HEK293 (cell line): ENCODE measurements at regions not wholly inside any gene's neighbourhood (a gene's known extent, or its start where the extent isn't known, plus 50 kb on each side); places are given as distances from the start of the nearest gene placed in this dataset.

ENCODE experiments used
- CTCF ChIA-PET: fragments of 350-600 bp; formaldehyde crosslinking; extraction: SDS; loops from one replicate; lab custom pipeline; 2021; ENCODE audit warnings: antibody characterized with exemption; lab: Yijun Ruan, JAX
- POLR2A ChIA-PET: fragments of 300-600 bp; formaldehyde crosslinking; extraction: SDS; loops from one replicate; lab custom pipeline; 2020; ENCODE audit warnings: antibody characterized with exemption, inconsistent platforms; lab: Yijun Ruan, JAX
- H3K27ac ChIP-seq: fragments of 200-500 bp; sonication (Bioruptor generic); 2 replicates; pipeline ENCODE4 v1.5.1; 2014; ENCODE audit warnings: low read depth, low read length, control low read depth, inconsistent platforms; ENCODE audit errors: extremely low read depth
- H3K36me3 ChIP-seq, 2 experiments: fragments of 200-500 bp in 1 of 2; sonication (Bioruptor generic) in 1 of 2; 1 replicate in 1 of 2; 2 replicates in 1 of 2; pipeline ENCODE4 v1.5.1; 2014 to 2017; ENCODE audit warnings: inconsistent platforms in 2 of 2, low read length in 2 of 2; ENCODE audit not compliant: control insufficient read depth in 2 of 2, insufficient read depth in 1 of 2
- H3K4me1 ChIP-seq: fragments of 200-500 bp; sonication (Bioruptor generic); 2 replicates; pipeline ENCODE4 v1.5.1; 2014; ENCODE audit warnings: mild to moderate bottlenecking, low read length, inconsistent platforms; ENCODE audit not compliant: control insufficient read depth, insufficient read depth
- H3K4me3 ChIP-seq: 2 replicates; pipeline ENCODE4 v1.5.1; 2011; ENCODE audit warnings: low read depth, mild to moderate bottlenecking, control low read depth, low read length, moderate library complexity
- H3K9me3 ChIP-seq: fragments of 200-500 bp; sonication (Bioruptor generic); 2 replicates; pipeline ENCODE4 v1.5.1; 2014; ENCODE audit warnings: low read depth, low read length, inconsistent platforms; ENCODE audit not compliant: control insufficient read depth, insufficient read depth
- GFI1B ChIP-seq: fragments of 450-650 bp; formaldehyde crosslinking; IDR thresholded peaks from 2 replicates; pipeline ENCODE4 v1.5.1; 2016; ENCODE audit warnings: missing biosample characterization, missing genetic modification characterization
- TRIM28 ChIP-seq: IDR thresholded peaks from 2 replicates; pipeline ENCODE4 v1.6.1; 2011; ENCODE audit warnings: low read length, control low read depth, borderline replicate concordance
- ZBTB8A ChIP-seq: fragments of 450-650 bp; formaldehyde crosslinking; IDR thresholded peaks from 2 replicates; pipeline ENCODE4 v1.5.1; 2016; ENCODE audit warnings: missing biosample characterization, missing genetic modification characterization
- ZFP37 ChIP-seq: fragments of 450-650 bp; formaldehyde crosslinking; IDR thresholded peaks from 2 replicates; pipeline ENCODE4 v1.5.1; 2016; ENCODE audit warnings: missing biosample characterization, missing genetic modification characterization
- ZFP41 ChIP-seq: fragments of 450-650 bp; formaldehyde crosslinking; IDR thresholded peaks from 2 replicates; pipeline ENCODE4 v1.5.1; 2016; ENCODE audit warnings: missing biosample characterization, missing genetic modification characterization, borderline replicate concordance
- ZNF132 ChIP-seq: fragments of 450-650 bp; formaldehyde crosslinking; IDR thresholded peaks from 2 replicates; pipeline ENCODE4 v1.5.1; 2017; ENCODE audit warnings: missing biosample characterization, missing genetic modification characterization, borderline replicate concordance
- ZNF133 ChIP-seq: fragments of 450-650 bp; formaldehyde crosslinking; IDR thresholded peaks from 2 replicates; pipeline ENCODE4 v1.5.1; 2016; ENCODE audit warnings: missing biosample characterization, missing genetic modification characterization
- ZNF24 ChIP-seq: fragments of 450-650 bp; formaldehyde crosslinking; IDR thresholded peaks from 2 replicates; pipeline ENCODE4 v1.5.1; 2016; ENCODE audit warnings: missing biosample characterization, missing genetic modification characterization
- ZNF341 ChIP-seq: fragments of 450-650 bp; formaldehyde crosslinking; IDR thresholded peaks from 2 replicates; pipeline ENCODE4; 2016; ENCODE audit warnings: low read depth, missing biosample characterization, missing genetic modification characterization
- ZNF416 ChIP-seq: fragments of 450-650 bp; formaldehyde crosslinking; IDR thresholded peaks from 2 replicates; pipeline ENCODE4 v1.5.1; 2016; ENCODE audit warnings: missing biosample characterization, missing genetic modification characterization
- ZNF423 ChIP-seq: fragments of 450-650 bp; formaldehyde crosslinking; IDR thresholded peaks from 2 replicates; pipeline ENCODE4 v1.5.1; 2016; ENCODE audit warnings: missing biosample characterization, missing genetic modification characterization
- ZNF514 ChIP-seq: fragments of 450-650 bp; formaldehyde crosslinking; IDR thresholded peaks from 2 replicates; pipeline ENCODE4 v1.5.1; 2016; ENCODE audit warnings: missing biosample characterization, missing genetic modification characterization
- ZNF544 ChIP-seq: fragments of 450-650 bp; formaldehyde crosslinking; IDR thresholded peaks from 2 replicates; pipeline ENCODE4 v1.5.0; 2017; ENCODE audit warnings: missing biosample characterization, missing genetic modification characterization
- ZNF549 ChIP-seq: fragments of 450-650 bp; IDR thresholded peaks from 2 replicates; pipeline ENCODE4 v1.5.1; 2018; ENCODE audit warnings: missing biosample characterization, missing genetic modification characterization, mild to moderate bottlenecking, inconsistent platforms, moderate library complexity
- ZNF560 ChIP-seq: fragments of 450-650 bp; formaldehyde crosslinking; IDR thresholded peaks from 2 replicates; pipeline ENCODE4 v1.5.1; 2017; ENCODE audit warnings: missing biosample characterization, missing genetic modification characterization, borderline replicate concordance
- ZNF624 ChIP-seq: fragments of 450-650 bp; formaldehyde crosslinking; IDR thresholded peaks from 2 replicates; pipeline ENCODE4 v1.5.1; 2017; ENCODE audit warnings: missing biosample characterization, missing genetic modification characterization
- ZNF707 ChIP-seq: fragments of 450-650 bp; formaldehyde crosslinking; IDR thresholded peaks from 2 replicates; pipeline ENCODE4 v1.5.1; 2016; ENCODE audit warnings: missing biosample characterization, missing genetic modification characterization
- ZNF747 ChIP-seq: fragments of 450-650 bp; formaldehyde crosslinking; IDR thresholded peaks from 2 replicates; pipeline ENCODE4 v1.5.1; 2016; ENCODE audit warnings: missing biosample characterization, missing genetic modification characterization
- ZNF791 ChIP-seq: fragments of 450-650 bp; formaldehyde crosslinking; IDR thresholded peaks from 2 replicates; pipeline ENCODE4 v1.5.1; 2016; ENCODE audit warnings: missing biosample characterization, missing genetic modification characterization
- ZNF837 ChIP-seq: fragments of 450-650 bp; formaldehyde crosslinking; IDR thresholded peaks from 2 replicates; pipeline ENCODE4 v1.5.1; 2016; ENCODE audit warnings: missing biosample characterization, missing genetic modification characterization
- TF ChIP-seq, protein P1 (sequence below): fragments of 450-650 bp; formaldehyde crosslinking; conservative IDR thresholded peaks from 2 replicates; pipeline ENCODE4 v1.5.1; 2016; ENCODE audit warnings: low read depth, missing biosample characterization, missing genetic modification characterization
- TF ChIP-seq, protein P2 (sequence below): fragments of 450-650 bp; formaldehyde crosslinking; IDR thresholded peaks from 2 replicates; pipeline ENCODE4 v1.5.1; 2016; ENCODE audit warnings: missing biosample characterization, missing genetic modification characterization
- TF ChIP-seq, protein P3 (sequence below): fragments of 450-650 bp; formaldehyde crosslinking; IDR thresholded peaks from 2 replicates; pipeline ENCODE4 v1.5.1; 2016; ENCODE audit warnings: missing biosample characterization, missing genetic modification characterization
- TF ChIP-seq, protein P4 (sequence below): IDR thresholded peaks from 2 replicates; pipeline ENCODE4 v1.6.1; 2011; ENCODE audit warnings: mild to moderate bottlenecking, low read depth, low read length, borderline replicate concordance
- TF ChIP-seq, protein P5 (sequence below): fragments of 450-650 bp; formaldehyde crosslinking; IDR thresholded peaks from 2 replicates; pipeline ENCODE4 v1.5.1; 2016; ENCODE audit warnings: missing biosample characterization, missing genetic modification characterization

DNA sequence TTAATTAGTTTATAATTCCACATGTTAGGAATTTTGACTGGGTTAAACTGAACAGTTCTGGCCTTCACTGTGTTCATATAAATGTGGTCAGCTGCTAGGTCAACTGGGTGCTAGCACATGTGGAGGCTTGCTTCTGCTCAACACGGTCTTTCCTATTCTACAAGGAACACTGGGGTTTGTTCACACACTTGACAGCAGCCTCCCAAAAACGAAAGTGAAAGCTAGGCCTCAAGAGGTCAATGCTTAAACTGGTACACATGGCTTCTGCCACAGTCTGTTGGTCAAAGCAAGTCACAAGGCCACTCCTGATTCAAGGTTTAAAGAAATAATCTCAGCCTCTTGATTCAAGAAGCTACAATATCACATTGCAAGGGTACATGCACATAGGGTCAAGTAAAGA, 126.5 kb downstream of the QDPR start:
- Histone ChIP-seq H3K4me1 (no peaks in the 10 kb centered on the region), H3K36me3 (no peaks in the 10 kb centered on the region), H3K4me3 (no peak overlapping the region), H3K9me3 (no peaks in the 10 kb centered on the region), H3K27ac (no peak overlapping the region)
- ChIA-PET CTCF (no interaction called here), POLR2A (no interaction called here)
- TF ChIP-seq TRIM28 (no peak), ZBTB8A (tag by site-specific recombination) (no peak), ZNF560 (tag by site-specific recombination) (no peak), ZFP37 (tag by site-specific recombination) (no peak), ZNF423 (tag by site-specific recombination) (no peak), ZNF416 (tag by site-specific recombination) (no peak), ZNF341 (tag by site-specific recombination) (no peak), ZNF791 (tag by site-specific recombination) (no peak), ZNF707 (no peak), ZNF133 (tag by site-specific recombination) (no peak), ZNF132 (tag by site-specific recombination) (no peak), ZNF544 (no peak), ZNF24 (tag by site-specific recombination) (no peak)
- TF ChIP-seq, protein P1, sequence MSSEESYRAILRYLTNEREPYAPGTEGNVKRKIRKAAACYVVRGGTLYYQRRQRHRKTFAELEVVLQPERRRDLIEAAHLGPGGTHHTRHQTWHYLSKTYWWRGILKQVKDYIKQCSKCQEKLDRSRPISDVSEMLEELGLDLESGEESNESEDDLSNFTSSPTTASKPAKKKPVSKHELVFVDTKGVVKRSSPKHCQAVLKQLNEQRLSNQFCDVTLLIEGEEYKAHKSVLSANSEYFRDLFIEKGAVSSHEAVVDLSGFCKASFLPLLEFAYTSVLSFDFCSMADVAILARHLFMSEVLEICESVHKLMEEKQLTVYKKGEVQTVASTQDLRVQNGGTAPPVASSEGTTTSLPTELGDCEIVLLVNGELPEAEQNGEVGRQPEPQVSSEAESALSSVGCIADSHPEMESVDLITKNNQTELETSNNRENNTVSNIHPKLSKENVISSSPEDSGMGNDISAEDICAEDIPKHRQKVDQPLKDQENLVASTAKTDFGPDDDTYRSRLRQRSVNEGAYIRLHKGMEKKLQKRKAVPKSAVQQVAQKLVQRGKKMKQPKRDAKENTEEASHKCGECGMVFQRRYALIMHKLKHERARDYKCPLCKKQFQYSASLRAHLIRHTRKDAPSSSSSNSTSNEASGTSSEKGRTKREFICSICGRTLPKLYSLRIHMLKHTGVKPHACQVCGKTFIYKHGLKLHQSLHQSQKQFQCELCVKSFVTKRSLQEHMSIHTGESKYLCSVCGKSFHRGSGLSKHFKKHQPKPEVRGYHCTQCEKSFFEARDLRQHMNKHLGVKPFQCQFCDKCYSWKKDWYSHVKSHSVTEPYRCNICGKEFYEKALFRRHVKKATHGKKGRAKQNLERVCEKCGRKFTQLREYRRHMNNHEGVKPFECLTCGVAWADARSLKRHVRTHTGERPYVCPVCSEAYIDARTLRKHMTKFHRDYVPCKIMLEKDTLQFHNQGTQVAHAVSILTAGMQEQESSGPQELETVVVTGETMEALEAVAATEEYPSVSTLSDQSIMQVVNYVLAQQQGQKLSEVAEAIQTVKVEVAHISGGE (tag by site-specific recombination): no peak
- TF ChIP-seq, protein P2, sequence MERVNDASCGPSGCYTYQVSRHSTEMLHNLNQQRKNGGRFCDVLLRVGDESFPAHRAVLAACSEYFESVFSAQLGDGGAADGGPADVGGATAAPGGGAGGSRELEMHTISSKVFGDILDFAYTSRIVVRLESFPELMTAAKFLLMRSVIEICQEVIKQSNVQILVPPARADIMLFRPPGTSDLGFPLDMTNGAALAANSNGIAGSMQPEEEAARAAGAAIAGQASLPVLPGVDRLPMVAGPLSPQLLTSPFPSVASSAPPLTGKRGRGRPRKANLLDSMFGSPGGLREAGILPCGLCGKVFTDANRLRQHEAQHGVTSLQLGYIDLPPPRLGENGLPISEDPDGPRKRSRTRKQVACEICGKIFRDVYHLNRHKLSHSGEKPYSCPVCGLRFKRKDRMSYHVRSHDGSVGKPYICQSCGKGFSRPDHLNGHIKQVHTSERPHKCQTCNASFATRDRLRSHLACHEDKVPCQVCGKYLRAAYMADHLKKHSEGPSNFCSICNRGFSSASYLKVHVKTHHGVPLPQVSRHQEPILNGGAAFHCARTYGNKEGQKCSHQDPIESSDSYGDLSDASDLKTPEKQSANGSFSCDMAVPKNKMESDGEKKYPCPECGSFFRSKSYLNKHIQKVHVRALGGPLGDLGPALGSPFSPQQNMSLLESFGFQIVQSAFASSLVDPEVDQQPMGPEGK (tag by site-specific recombination): no peak
- TF ChIP-seq, protein P3, sequence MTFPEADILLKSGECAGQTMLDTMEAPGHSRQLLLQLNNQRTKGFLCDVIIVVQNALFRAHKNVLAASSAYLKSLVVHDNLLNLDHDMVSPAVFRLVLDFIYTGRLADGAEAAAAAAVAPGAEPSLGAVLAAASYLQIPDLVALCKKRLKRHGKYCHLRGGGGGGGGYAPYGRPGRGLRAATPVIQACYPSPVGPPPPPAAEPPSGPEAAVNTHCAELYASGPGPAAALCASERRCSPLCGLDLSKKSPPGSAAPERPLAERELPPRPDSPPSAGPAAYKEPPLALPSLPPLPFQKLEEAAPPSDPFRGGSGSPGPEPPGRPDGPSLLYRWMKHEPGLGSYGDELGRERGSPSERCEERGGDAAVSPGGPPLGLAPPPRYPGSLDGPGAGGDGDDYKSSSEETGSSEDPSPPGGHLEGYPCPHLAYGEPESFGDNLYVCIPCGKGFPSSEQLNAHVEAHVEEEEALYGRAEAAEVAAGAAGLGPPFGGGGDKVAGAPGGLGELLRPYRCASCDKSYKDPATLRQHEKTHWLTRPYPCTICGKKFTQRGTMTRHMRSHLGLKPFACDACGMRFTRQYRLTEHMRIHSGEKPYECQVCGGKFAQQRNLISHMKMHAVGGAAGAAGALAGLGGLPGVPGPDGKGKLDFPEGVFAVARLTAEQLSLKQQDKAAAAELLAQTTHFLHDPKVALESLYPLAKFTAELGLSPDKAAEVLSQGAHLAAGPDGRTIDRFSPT (tag by site-specific recombination): no peak

DNA sequence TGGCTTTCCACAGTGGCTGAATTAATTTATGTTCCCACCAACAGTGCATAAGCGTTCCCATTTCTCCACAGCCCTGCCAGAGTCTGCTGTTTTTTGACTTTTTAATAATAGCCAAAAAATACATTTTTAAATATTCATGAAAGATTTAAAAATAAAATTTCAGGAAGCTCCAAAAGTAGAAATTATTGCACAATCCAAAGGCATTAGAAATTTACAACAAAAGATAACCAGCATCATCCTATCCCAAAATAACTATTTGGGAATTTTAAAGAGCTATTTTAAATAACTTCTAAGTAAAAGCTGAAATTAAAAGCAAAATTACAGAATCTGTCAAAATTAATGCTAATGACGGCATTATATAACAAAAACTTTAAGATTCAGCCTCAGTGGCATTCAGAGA, 131.5 kb downstream of the QDPR start:
- H3K4me1 ChIP-seq: no peaks in the 10 kb centered on the region
- H3K36me3 ChIP-seq: no peaks in the 10 kb centered on the region
- no peaks in the 10 kb centered on the region for H3K9me3 ChIP-seq
- ChIA-PET CTCF (no interaction called here), POLR2A (no interaction called here)
- no peak overlapping the region for H3K4me3 ChIP-seq
- H3K27ac ChIP-seq: no peak overlapping the region
- TF ChIP-seq ZNF624 (tag by site-specific recombination) (no peak), ZNF837 (tag by site-specific recombination) (no peak), ZNF747 (tag by site-specific recombination) (no peak), GFI1B (no peak), TRIM28 (no peak), ZFP41 (tag by site-specific recombination) (no peak), ZNF791 (tag by site-specific recombination) (no peak), ZNF549 (no peak), ZNF514 (no peak)
- TF ChIP-seq, protein P4, sequence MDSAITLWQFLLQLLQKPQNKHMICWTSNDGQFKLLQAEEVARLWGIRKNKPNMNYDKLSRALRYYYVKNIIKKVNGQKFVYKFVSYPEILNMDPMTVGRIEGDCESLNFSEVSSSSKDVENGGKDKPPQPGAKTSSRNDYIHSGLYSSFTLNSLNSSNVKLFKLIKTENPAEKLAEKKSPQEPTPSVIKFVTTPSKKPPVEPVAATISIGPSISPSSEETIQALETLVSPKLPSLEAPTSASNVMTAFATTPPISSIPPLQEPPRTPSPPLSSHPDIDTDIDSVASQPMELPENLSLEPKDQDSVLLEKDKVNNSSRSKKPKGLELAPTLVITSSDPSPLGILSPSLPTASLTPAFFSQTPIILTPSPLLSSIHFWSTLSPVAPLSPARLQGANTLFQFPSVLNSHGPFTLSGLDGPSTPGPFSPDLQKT: no peak
- TF ChIP-seq, protein P5, sequence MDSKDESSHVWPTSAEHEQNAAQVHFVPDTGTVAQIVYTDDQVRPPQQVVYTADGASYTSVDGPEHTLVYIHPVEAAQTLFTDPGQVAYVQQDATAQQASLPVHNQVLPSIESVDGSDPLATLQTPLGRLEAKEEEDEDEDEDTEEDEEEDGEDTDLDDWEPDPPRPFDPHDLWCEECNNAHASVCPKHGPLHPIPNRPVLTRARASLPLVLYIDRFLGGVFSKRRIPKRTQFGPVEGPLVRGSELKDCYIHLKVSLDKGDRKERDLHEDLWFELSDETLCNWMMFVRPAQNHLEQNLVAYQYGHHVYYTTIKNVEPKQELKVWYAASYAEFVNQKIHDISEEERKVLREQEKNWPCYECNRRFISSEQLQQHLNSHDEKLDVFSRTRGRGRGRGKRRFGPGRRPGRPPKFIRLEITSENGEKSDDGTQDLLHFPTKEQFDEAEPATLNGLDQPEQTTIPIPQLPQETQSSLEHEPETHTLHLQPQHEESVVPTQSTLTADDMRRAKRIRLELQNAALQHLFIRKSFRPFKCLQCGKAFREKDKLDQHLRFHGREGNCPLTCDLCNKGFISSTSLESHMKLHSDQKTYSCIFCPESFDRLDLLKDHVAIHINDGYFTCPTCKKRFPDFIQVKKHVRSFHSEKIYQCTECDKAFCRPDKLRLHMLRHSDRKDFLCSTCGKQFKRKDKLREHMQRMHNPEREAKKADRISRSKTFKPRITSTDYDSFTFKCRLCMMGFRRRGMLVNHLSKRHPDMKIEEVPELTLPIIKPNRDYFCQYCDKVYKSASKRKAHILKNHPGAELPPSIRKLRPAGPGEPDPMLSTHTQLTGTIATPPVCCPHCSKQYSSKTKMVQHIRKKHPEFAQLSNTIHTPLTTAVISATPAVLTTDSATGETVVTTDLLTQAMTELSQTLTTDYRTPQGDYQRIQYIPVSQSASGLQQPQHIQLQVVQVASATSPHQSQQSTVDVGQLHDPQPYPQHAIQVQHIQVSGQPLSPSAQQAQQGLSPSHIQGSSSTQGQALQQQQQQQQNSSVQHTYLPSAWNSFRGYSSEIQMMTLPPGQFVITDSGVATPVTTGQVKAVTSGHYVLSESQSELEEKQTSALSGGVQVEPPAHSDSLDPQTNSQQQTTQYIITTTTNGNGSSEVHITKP (tag by site-specific recombination): no peak
